ENCODE measurements at regions not wholly inside any gene's neighbourhood (a gene's known extent, or its start where the extent isn't known, plus 50 kb on each side); places are given as distances from the start of the nearest gene placed in this dataset.

DNA sequence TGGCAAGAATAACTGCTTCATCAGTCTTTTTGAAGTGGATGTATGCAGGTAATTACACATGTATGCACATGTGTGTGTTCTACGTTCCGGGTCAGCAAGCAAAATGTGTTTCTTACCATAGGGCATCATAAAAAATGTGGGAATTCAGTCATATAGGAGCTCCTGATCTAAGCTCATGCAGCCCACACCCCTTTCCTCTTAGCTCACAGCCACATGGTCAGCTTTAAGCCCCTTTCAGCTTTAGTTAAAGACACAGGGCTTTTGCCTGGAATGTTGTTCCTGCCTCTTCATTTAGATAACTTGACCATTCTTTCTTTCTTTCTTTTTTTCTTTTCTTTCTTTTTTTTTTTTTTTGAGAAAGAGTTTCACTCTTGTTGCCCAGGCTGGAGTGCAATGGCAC, 258.1 kb downstream of the RPS24 start:
- CTCF ChIA-PET, result no interaction called here
- no peak for TF ChIP-seq EZH2 (IDR thresholded peaks at IDR 0.05; ENCODE audit: borderline replicate concordance, low read depth, low read length, poor library complexity, severe bottlenecking)
- TF ChIP-seq, protein P1, sequence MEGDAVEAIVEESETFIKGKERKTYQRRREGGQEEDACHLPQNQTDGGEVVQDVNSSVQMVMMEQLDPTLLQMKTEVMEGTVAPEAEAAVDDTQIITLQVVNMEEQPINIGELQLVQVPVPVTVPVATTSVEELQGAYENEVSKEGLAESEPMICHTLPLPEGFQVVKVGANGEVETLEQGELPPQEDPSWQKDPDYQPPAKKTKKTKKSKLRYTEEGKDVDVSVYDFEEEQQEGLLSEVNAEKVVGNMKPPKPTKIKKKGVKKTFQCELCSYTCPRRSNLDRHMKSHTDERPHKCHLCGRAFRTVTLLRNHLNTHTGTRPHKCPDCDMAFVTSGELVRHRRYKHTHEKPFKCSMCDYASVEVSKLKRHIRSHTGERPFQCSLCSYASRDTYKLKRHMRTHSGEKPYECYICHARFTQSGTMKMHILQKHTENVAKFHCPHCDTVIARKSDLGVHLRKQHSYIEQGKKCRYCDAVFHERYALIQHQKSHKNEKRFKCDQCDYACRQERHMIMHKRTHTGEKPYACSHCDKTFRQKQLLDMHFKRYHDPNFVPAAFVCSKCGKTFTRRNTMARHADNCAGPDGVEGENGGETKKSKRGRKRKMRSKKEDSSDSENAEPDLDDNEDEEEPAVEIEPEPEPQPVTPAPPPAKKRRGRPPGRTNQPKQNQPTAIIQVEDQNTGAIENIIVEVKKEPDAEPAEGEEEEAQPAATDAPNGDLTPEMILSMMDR (conservative IDR thresholded peaks at IDR 0.05; ENCODE audit: low read depth, low read length), result no peak
- H3K27me3 ChIP-seq (replicated peaks; ENCODE audit: insufficient read depth, low read depth, low read length, poor library complexity), result no peaks in the 10 kb centered on the region
- no TSS peak for BruUV-seq (replicated peaks)
- no peak overlapping the region for H3K4me3 ChIP-seq (ENCODE audit: low read depth, low read length, poor library complexity, severe bottlenecking)
- intact Hi-C loops (cut with micrococcal nuclease; ENCODE audit: unreplicated experiment), result no loop called here
- no peaks in the 10 kb centered on the region for H3K4me1 ChIP-seq (ENCODE audit: insufficient read depth, low read length, poor library complexity, severe bottlenecking)
- no peaks in the 10 kb centered on the region for H3K36me3 ChIP-seq (ENCODE audit: insufficient read depth, low read length, poor library complexity, severe bottlenecking)
- no peak overlapping the region for H3K27ac ChIP-seq (ENCODE audit: low read depth, low read length, poor library complexity, severe bottlenecking)
- no peak for DNase-seq (ENCODE audit: low spot score)
- H3K9me3 ChIP-seq (ENCODE audit: low read depth, low read length, poor library complexity, severe bottlenecking), result no peaks in the 10 kb centered on the region
- POLR2A ChIA-PET (ENCODE audit: low non-redundant PET), result no interaction called here

DNA sequence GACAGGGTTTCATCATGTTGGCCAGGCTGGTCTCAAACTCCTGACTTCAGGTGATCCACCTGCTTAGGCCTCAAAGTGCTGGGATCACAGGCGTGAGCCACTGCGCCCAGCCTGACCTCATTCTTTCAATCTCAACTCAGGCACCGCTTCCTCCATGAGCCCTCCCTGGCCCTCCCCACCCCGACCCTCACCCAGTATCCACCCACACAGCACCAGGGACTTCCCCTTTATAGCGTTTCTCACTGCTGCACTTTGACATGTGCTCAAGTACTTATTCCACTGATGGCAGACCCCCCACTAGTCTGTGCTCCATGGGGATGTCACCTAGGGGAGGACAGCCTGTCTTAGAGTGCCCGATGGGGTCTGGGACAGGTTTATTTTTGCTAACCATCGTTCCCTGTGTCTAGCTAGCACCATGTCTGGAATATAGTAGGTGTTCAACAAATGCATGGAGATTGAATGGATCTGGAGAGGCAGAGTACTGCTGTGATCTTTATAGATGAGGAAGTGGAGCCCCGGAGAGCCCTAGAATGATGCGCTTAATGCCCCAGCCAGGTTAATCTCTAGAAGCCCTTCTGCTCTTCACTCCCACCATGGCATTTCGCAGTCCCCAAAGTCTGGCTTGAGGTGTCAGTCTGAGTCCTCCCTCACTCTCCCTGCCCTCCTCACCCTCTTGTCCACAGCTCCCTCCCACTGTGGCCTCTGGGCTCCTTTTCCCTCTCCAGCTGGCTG, 258.8 kb downstream of the RPS24 start:
- no peaks in the 10 kb centered on the region for H3K27me3 ChIP-seq (replicated peaks; ENCODE audit: insufficient read depth, low read depth, low read length, poor library complexity)
- intact Hi-C loops (cut with micrococcal nuclease; ENCODE audit: unreplicated experiment), result no loop called here
- TF ChIP-seq EZH2 (IDR thresholded peaks at IDR 0.05; ENCODE audit: borderline replicate concordance, low read depth, low read length, poor library complexity, severe bottlenecking), result no peak
- TF ChIP-seq, protein P1 (conservative IDR thresholded peaks at IDR 0.05; ENCODE audit: low read depth, low read length), result no peak
- BruUV-seq (replicated peaks), result no TSS peak
- no peaks in the 10 kb centered on the region for H3K4me1 ChIP-seq (ENCODE audit: insufficient read depth, low read length, poor library complexity, severe bottlenecking)
- H3K9me3 ChIP-seq (ENCODE audit: low read depth, low read length, poor library complexity, severe bottlenecking), result no peaks in the 10 kb centered on the region
- POLR2A ChIA-PET (ENCODE audit: low non-redundant PET), result no interaction called here
- no peak for DNase-seq (ENCODE audit: low spot score)
- H3K27ac ChIP-seq (ENCODE audit: low read depth, low read length, poor library complexity, severe bottlenecking), result no peak overlapping the region
- CTCF ChIA-PET, result no interaction called here
- H3K36me3 ChIP-seq (ENCODE audit: insufficient read depth, low read length, poor library complexity, severe bottlenecking), result no peaks in the 10 kb centered on the region
- H3K4me3 ChIP-seq (ENCODE audit: low read depth, low read length, poor library complexity, severe bottlenecking), result no peak overlapping the region

DNA sequence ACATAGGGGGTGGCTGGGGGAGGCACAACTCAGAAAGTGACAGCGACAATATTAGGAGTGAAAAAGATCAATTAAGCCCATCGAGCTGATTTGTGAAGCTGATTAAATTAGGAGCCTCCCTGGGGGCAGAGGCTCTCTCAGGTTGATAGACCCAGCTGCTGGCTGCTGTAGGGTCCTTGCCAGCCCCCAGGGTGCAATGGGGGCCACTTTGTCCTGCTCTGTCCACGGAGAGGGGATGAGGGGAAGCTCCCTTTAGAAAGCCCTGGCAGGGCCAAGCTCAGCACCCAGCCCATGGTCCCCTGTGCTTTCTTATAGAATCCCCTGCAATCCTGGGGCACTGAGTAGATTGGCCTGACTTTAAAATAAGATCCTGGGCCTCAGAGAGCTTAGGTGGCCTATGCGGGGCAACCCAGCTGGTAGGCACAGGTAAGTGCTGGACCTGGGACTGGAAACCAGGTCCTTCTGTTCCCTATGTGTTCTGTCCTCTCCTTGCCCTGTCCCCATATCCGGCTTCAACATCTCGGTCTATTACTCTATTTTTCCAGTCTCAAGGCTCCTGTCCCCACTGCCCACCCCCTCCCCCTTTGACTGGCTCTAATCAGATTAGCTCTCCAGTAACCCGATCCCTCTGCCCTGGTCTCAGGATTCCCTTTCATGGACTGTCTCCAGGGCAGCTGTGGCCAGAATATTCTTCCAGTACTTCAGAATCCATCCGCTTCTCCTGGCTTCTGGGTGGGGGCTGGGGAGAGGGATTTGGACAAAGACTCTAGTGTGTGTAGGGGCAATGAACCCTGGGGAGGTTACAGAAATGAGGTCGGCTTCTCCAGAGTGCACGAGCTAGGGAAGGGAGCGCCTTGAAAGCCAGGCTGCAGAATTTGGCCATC, 259.6 kb downstream of the RPS24 start:
- no peaks in the 10 kb centered on the region for H3K4me1 ChIP-seq (ENCODE audit: insufficient read depth, low read length, poor library complexity, severe bottlenecking)
- no peak overlapping the region for H3K4me3 ChIP-seq (ENCODE audit: low read depth, low read length, poor library complexity, severe bottlenecking)
- CTCF ChIA-PET, result no interaction called here
- H3K27ac ChIP-seq (ENCODE audit: low read depth, low read length, poor library complexity, severe bottlenecking), result no peak overlapping the region
- intact Hi-C loops (cut with micrococcal nuclease; ENCODE audit: unreplicated experiment), result no loop called here
- no peak for DNase-seq (ENCODE audit: low spot score)
- no peak for TF ChIP-seq EZH2 (IDR thresholded peaks at IDR 0.05; ENCODE audit: borderline replicate concordance, low read depth, low read length, poor library complexity, severe bottlenecking)
- TF ChIP-seq, protein P1 (conservative IDR thresholded peaks at IDR 0.05; ENCODE audit: low read depth, low read length), result no peak
- H3K36me3 ChIP-seq (ENCODE audit: insufficient read depth, low read length, poor library complexity, severe bottlenecking), result no peaks in the 10 kb centered on the region
- no peaks in the 10 kb centered on the region for H3K27me3 ChIP-seq (replicated peaks; ENCODE audit: insufficient read depth, low read depth, low read length, poor library complexity)
- no peaks in the 10 kb centered on the region for H3K9me3 ChIP-seq (ENCODE audit: low read depth, low read length, poor library complexity, severe bottlenecking)
- POLR2A ChIA-PET (ENCODE audit: low non-redundant PET), result no interaction called here
- no TSS peak for BruUV-seq (replicated peaks)
